Endothelial cell of umbilical vein (primary cell): ENCODE measurements at regions not wholly inside any gene's neighbourhood (a gene's known extent, or its start where the extent isn't known, plus 50 kb on each side); places are given as distances from the start of the nearest gene placed in this dataset.

Experiments used
- BruUV-seq: library from RNA; stranded (reverse); fragments of 400-500 nt; replicated peaks from 2 replicates; lab custom pipeline; 2021; lab: Mats Ljungman, UMichigan
- CTCF ChIA-PET: fragments of 300-600, 350-600 bp; sonication (Branson Sonifier 250); formaldehyde crosslinking; loops from one replicate; lab custom pipeline; 2021; ENCODE audit warnings: antibody characterized with exemption, inconsistent platforms; lab: Charles Lee
- POLR2A ChIA-PET: fragments of 300-600, 350-600 bp; sonication (Branson Sonifier 250); formaldehyde crosslinking; loops from one replicate; lab custom pipeline; 2021; ENCODE audit warnings: antibody characterized with exemption, inconsistent platforms; lab: Charles Lee
- DNase-seq: peaks from one replicate; pipeline ENCODE4 v3.0.0-alpha.2; 2011; ENCODE audit warnings: low read depth, low spot score
- FAIRE-seq: peaks from 2 replicates; lab custom pipeline; 2011; peaks lifted over from hg19 to GRCh38; lab: Jason Lieb, UNC
- H2AFZ ChIP-seq: 2 replicates; pipeline ENCODE4 v1.6.0; 2012; ENCODE audit warnings: low read depth, low read length, control low read depth, inconsistent platforms
- H3K27ac ChIP-seq: 2 replicates; pipeline ENCODE4 v1.5.1; 2011; ENCODE audit warnings: low read depth, mild to moderate bottlenecking, control low read depth, low read length, moderate library complexity; ENCODE audit not compliant: insufficient read depth
- H3K27me3 ChIP-seq, 2 experiments: 2 replicates each; pipeline versions ENCODE4 v1.6.0 to v1.6.1; 2011; ENCODE audit warnings: low read length in 2 of 2, mixed read lengths in 1 of 2; ENCODE audit not compliant: control insufficient read depth in 2 of 2, insufficient read depth in 2 of 2
- H3K36me3 ChIP-seq, 2 experiments: 2 replicates in 1 of 2; 3 replicates in 1 of 2; pipeline ENCODE4 v1.5.1; 2011; ENCODE audit warnings: low read length in 2 of 2, mild to moderate bottlenecking in 1 of 2, moderate library complexity in 1 of 2; ENCODE audit not compliant: control insufficient read depth in 2 of 2, insufficient read depth in 2 of 2; ENCODE audit errors: extremely low read depth in 1 of 2
- H3K4me1 ChIP-seq: 3 replicates; pipeline ENCODE4 v1.5.1; 2011; ENCODE audit warnings: mild to moderate bottlenecking, low read length; ENCODE audit not compliant: control insufficient read depth, insufficient read depth; ENCODE audit errors: extremely low read depth
- H3K4me2 ChIP-seq: 2 replicates; pipeline ENCODE4 v1.6.1; 2011; ENCODE audit warnings: low read length, control low read depth, mixed read lengths; ENCODE audit not compliant: insufficient read depth
- H3K4me3 ChIP-seq, 3 experiments: fragments of 200-600 bp in 1 of 3; sonication (generic), shearing (Covaris generic) in 1 of 3; replicated peaks in 1 of 3; 2 replicates each; pipeline ENCODE4 v1.5.1; 2011 to 2016; ENCODE audit warnings: control low read depth in 3 of 3, low read length in 3 of 3, mild to moderate bottlenecking in 2 of 3, inconsistent platforms in 1 of 3, low read depth in 1 of 3, moderate library complexity in 1 of 3; ENCODE audit not compliant: insufficient read depth in 1 of 3
- H3K79me2 ChIP-seq: 2 replicates; pipeline ENCODE4 v1.6.0; 2012; ENCODE audit warnings: low read length, inconsistent platforms; ENCODE audit not compliant: control insufficient read depth, insufficient read depth
- H3K9ac ChIP-seq: replicated peaks from 2 replicates; pipeline ENCODE3; 2011; ENCODE audit warnings: low read length, control low read depth; ENCODE audit not compliant: insufficient read depth; ENCODE audit errors: extremely low read depth
- H3K9me1 ChIP-seq: replicated peaks from 3 replicates; pipeline ENCODE4 v1.6.0; 2011; ENCODE audit warnings: mild to moderate bottlenecking, low read length; ENCODE audit not compliant: control insufficient read depth, insufficient read depth; ENCODE audit errors: extremely low read depth
- H3K9me3 ChIP-seq: replicated peaks from 2 replicates; pipeline ENCODE4 v1.5.1; 2012; ENCODE audit warnings: low read length, inconsistent platforms; ENCODE audit not compliant: control insufficient read depth, insufficient read depth
- H4K20me1 ChIP-seq: replicated peaks from 2 replicates; pipeline ENCODE3; 2011; ENCODE audit warnings: mild to moderate bottlenecking, low read length; ENCODE audit not compliant: control insufficient read depth, insufficient read depth; ENCODE audit errors: extremely low read depth
- EZH2 ChIP-seq: IDR thresholded peaks from 2 replicates; pipeline ENCODE4 v1.6.1; 2012; ENCODE audit warnings: borderline replicate concordance, low read depth, mild to moderate bottlenecking, moderate library complexity, low read length, inconsistent platforms; ENCODE audit not compliant: severe bottlenecking
- FOS ChIP-seq: IDR thresholded peaks from 2 replicates; pipeline ENCODE4 v1.6.1; 2011; ENCODE audit warnings: mild to moderate bottlenecking, low read length, moderate library complexity, borderline replicate concordance; ENCODE audit not compliant: insufficient read depth
- GATA2 ChIP-seq: IDR thresholded peaks from 2 replicates; pipeline ENCODE4 v1.7.0; 2011; ENCODE audit warnings: low read depth, mild to moderate bottlenecking, moderate library complexity, mixed read lengths, low read length; ENCODE audit not compliant: insufficient read length, insufficient read depth
- JUN ChIP-seq: IDR thresholded peaks from 2 replicates; pipeline ENCODE4 v1.6.1; 2011; ENCODE audit warnings: borderline replicate concordance, low read depth; ENCODE audit not compliant: insufficient read length, insufficient read depth
- MYC ChIP-seq: IDR thresholded peaks from one replicate; pipeline ENCODE4 v1.6.1; 2011; ENCODE audit warnings: mild to moderate bottlenecking, low read depth, low read length
- POLR2A ChIP-seq: IDR thresholded peaks from 2 replicates; pipeline ENCODE4 v1.6.1; 2012; ENCODE audit warnings: low read depth, mild to moderate bottlenecking, control low read depth, low read length
- POLR2AphosphoS5 ChIP-seq: IDR thresholded peaks from 2 replicates; pipeline ENCODE4 v1.6.1; 2012; ENCODE audit warnings: low read depth, mild to moderate bottlenecking, control low read depth, low read length, moderate library complexity; ENCODE audit not compliant: insufficient read depth
- dilution Hi-C: fragments of 300-500 bp; cut with MboI; formaldehyde crosslinking; loops from one replicate; pipeline ENCODE4 v1.15.0; 2019; ENCODE audit warnings: low sequenced_read_pairs; ENCODE audit not compliant: extremely low pct_ligation_motif_present
- intact Hi-C: fragments of 100-400 bp; cut with micrococcal nuclease; formaldehyde crosslinking; loops from one replicate; pipeline ENCODE4 v1.10.0; 2022
- TF ChIP-seq, protein P1 (sequence below): IDR thresholded peaks from 2 replicates; pipeline ENCODE4 v1.6.1; 2011; ENCODE audit not compliant: insufficient read depth, insufficient read length
- TF ChIP-seq, protein P2 (sequence below), 2 donors: IDR thresholded peaks; 1 replicate in 1 of 2; 2 replicates in 1 of 2; pipeline ENCODE4 v1.5.1; 2011; ENCODE audit warnings: low read length in 2 of 2, mild to moderate bottlenecking in 2 of 2, moderate library complexity in 2 of 2, control low read depth in 1 of 2, inconsistent platforms in 1 of 2, low read depth in 1 of 2; ENCODE audit not compliant: insufficient read depth in 1 of 2; ENCODE audit errors: extremely low read depth in 1 of 2

DNA sequence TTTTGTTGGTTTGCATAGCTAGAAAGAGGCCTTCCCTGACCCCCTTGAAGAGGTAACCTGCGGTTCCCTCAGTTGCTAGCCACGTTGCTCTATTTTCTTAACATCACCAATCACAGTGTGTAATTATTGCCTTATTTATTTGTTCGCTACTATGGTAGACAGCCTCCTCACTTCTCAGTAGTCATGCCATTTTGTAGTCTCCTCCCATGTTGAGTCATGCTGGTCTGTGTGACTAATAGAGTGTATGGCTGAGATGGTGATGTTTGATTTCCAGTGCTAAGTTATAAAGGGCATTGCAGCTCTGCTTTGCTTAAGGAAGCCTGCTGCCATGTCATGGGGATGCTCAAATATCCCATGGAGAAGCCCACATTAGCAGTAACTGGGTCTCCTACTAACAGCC lies 236.6 kb upstream of the CHD6 start:
- Histone ChIP-seq H4K20me1 (no peaks in the 10 kb centered on the region), H3K9me3 (peaks cover 1% of the 10 kb centered on the region), H3K4me3 (no peak overlapping the region), H3K27ac (no peak overlapping the region), H3K9ac (no peak overlapping the region), H3K4me1 (no peaks in the 10 kb centered on the region), H2AFZ (no peak overlapping the region), H3K4me2 (no peak overlapping the region), H3K36me3 (no peaks in the 10 kb centered on the region), H3K9me1 (no peaks in the 10 kb centered on the region), H3K79me2 (no peaks in the 10 kb centered on the region), H3K27me3 (no peaks in the 10 kb centered on the region)
- dilution Hi-C loops, result no loop called here
- DNase-seq (no peak), FAIRE-seq (no peak)
- no peak for TF ChIP-seq FOS
- TF ChIP-seq JUN, result no peak
- TF ChIP-seq EZH2, result no peak
- TF ChIP-seq GATA2, result no peak
- no TSS peak for BruUV-seq
- ChIA-PET POLR2A (no interaction called here), CTCF (no interaction called here)
- intact Hi-C loops, result no loop called here

DNA sequence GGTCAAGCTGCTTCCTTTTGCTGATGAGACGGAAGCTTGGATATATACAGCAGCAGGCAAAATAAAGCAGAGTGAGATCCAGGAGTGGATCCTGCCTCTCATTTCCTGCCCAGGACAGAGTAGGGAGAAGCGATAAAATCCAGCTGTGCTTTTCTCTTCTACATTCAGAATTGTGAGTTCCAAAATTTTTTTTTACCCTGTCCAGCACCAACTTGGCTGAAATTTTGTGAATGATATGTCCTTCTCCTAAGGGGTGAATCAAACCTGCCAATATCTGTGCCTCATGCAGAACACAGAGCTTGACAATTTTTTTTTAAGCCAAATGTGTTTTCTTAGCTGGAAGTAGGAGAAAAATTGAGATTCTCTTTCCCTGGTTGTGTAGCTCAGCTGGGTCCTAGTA lies 235.6 kb upstream of the CHD6 start:
- no peak overlapping the region for H3K4me2 ChIP-seq
- no peaks in the 10 kb centered on the region for H4K20me1 ChIP-seq
- no peak overlapping the region for H3K27ac ChIP-seq
- no peak overlapping the region for H3K4me3 ChIP-seq
- no peak overlapping the region for H2AFZ ChIP-seq
- ChIA-PET POLR2A (no interaction called here), CTCF (no interaction called here)
- DNase-seq (no peak), FAIRE-seq (no peak)
- no peaks in the 10 kb centered on the region for H3K9me1 ChIP-seq
- no TSS peak for BruUV-seq
- no peaks in the 10 kb centered on the region for H3K4me1 ChIP-seq
- no peaks in the 10 kb centered on the region for H3K36me3 ChIP-seq
- H3K9ac ChIP-seq, result no peak overlapping the region
- dilution Hi-C loops, result no loop called here
- intact Hi-C loops, result no loop called here
- H3K9me3 ChIP-seq, result peaks cover 1% of the 10 kb centered on the region
- TF ChIP-seq POLR2AphosphoS5 (no peak), FOS (no peak), JUN (no peak), MYC (no peak), EZH2 (no peak), POLR2A (no peak), GATA2 (no peak)
- TF ChIP-seq, protein P1, sequence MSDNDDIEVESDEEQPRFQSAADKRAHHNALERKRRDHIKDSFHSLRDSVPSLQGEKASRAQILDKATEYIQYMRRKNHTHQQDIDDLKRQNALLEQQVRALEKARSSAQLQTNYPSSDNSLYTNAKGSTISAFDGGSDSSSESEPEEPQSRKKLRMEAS, result no peak
- TF ChIP-seq, protein P2, sequence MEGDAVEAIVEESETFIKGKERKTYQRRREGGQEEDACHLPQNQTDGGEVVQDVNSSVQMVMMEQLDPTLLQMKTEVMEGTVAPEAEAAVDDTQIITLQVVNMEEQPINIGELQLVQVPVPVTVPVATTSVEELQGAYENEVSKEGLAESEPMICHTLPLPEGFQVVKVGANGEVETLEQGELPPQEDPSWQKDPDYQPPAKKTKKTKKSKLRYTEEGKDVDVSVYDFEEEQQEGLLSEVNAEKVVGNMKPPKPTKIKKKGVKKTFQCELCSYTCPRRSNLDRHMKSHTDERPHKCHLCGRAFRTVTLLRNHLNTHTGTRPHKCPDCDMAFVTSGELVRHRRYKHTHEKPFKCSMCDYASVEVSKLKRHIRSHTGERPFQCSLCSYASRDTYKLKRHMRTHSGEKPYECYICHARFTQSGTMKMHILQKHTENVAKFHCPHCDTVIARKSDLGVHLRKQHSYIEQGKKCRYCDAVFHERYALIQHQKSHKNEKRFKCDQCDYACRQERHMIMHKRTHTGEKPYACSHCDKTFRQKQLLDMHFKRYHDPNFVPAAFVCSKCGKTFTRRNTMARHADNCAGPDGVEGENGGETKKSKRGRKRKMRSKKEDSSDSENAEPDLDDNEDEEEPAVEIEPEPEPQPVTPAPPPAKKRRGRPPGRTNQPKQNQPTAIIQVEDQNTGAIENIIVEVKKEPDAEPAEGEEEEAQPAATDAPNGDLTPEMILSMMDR (IDR thresholded peaks at IDR 0.05; ENCODE audit: extremely low read depth in 1 of 2, insufficient read depth in 1 of 2, low read depth in 1 of 2, low read length in 2 of 2), result no peak
- no peaks in the 10 kb centered on the region for H3K27me3 ChIP-seq
- H3K79me2 ChIP-seq, result no peaks in the 10 kb centered on the region
